HG03060 (cell line): ENCODE measurements at regions not wholly inside any gene's neighbourhood (a gene's known extent, or its start where the extent isn't known, plus 50 kb on each side); places are given as distances from the start of the nearest gene placed in this dataset.
"Not testable (repeated sequence)": the region's sequence is repeated elsewhere in the genome, so short reads cannot be mapped to it uniquely, and the experiment has no call there.

Experiments
- ATAC-seq: cut with Tn5 transposase; IDR thresholded peaks from one replicate; pipeline ENCODE4 v1.9.1; 2021; ENCODE audit warnings: low read depth, moderate number of reproducible peaks; ENCODE audit not compliant: unreplicated experiment

GRCh38 chr3:106288781-106289180, 420.0 kb upstream of the CBLB start:
- ATAC-seq: no peak

GRCh38 chr3:106290304-106290997, 421.6 kb upstream of the CBLB start:
- ATAC-seq: no peak

- no peak for ATAC-seq
Observed at GRCh38 chr3:106293161-106293560, 424.3 kb upstream of the CBLB start.

GRCh38 chr3:106294121-106294520, 425.3 kb upstream of the CBLB start:
- ATAC-seq: no peak

- ATAC-seq: no peak
Observed at GRCh38 chr3:106296062-106296461, 427.2 kb upstream of the CBLB start.

GRCh38 chr3:106299300-106300098, 430.7 kb upstream of the CBLB start:
- ATAC-seq: peak; percentile 63

- ATAC-seq: peak; percentile 90
Observed at GRCh38 chr3:106302451-106303221, 433.8 kb upstream of the CBLB start.

GRCh38 chr3:106303766-106304165, 435.0 kb upstream of the CBLB start:
- no peak for ATAC-seq

- ATAC-seq: no peak
Observed at GRCh38 chr3:106305127-106305526, 436.3 kb upstream of the CBLB start.

- ATAC-seq: no peak
Observed at GRCh38 chr3:106305882-106306435, 437.1 kb upstream of the CBLB start.

- ATAC-seq: no peak
Observed at GRCh38 chr3:106309274-106309673, 440.5 kb upstream of the CBLB start.

- not testable (repeated sequence) for ATAC-seq
Observed at GRCh38 chr3:106309798-106310197, 441.0 kb upstream of the CBLB start.

GRCh38 chr3:106317141-106318055, 448.6 kb upstream of the CBLB start:
- ATAC-seq: no peak

- ATAC-seq: not testable (repeated sequence)
Observed at GRCh38 chr3:106321438-106321837, 452.6 kb upstream of the CBLB start.

- ATAC-seq: no peak
Observed at GRCh38 chr3:106323586-106323985, 454.8 kb upstream of the CBLB start.

GRCh38 chr3:106326941-106327695, 458.3 kb upstream of the CBLB start:
- no peak for ATAC-seq

GRCh38 chr3:106327696-106328025, 458.8 kb upstream of the CBLB start:
- no peak for ATAC-seq

GRCh38 chr3:106328224-106328623, 459.4 kb upstream of the CBLB start:
- ATAC-seq: no peak

- ATAC-seq: no peak
Observed at GRCh38 chr3:106329521-106329920, 460.7 kb upstream of the CBLB start.
